ENCODE measurements at regions not wholly inside any gene's neighbourhood (a gene's known extent, or its start where the extent isn't known, plus 50 kb on each side); places are given as distances from the start of the nearest gene placed in this dataset.
"Not testable (repeated sequence)": the region's sequence is repeated elsewhere in the genome, so short reads cannot be mapped to it uniquely, and the experiment has no call there.

GRCh38 chr6:125379174-125379573 is 77.4 kb upstream of the HDDC2 start:
- H3K4me3 ChIP-seq: no peak overlapping the region
- ATAC-seq (replicated peaks in 6 of 8): no peak
- H3K4me1 ChIP-seq (replicated peaks in 1 of 2): no peaks in the 10 kb centered on the region
- in situ Hi-C loops (cut with MboI; ENCODE audit: low pct_unique_long_range_greater_than_20kb in 2 of 9, low sequenced_read_pairs in 9 of 9, unreplicated experiment in 9 of 9): no loop called here
- H3K27ac ChIP-seq: no peak overlapping the region
- WGBS, 10 experiments: 73 to 90% (median 81%) methylated on average over 3 to 4 of the region's 4 CpGs; no CpG with 5 or more reads in 1 of the 10 experiments

GRCh38 chr6:125380474-125380873 is 78.7 kb upstream of the HDDC2 start:
- in situ Hi-C loops (cut with MboI; ENCODE audit: low pct_unique_long_range_greater_than_20kb in 2 of 9, low sequenced_read_pairs in 9 of 9, unreplicated experiment in 9 of 9): no loop called here
- no peak overlapping the region for H3K27ac ChIP-seq
- H3K4me3 ChIP-seq: no peak overlapping the region
- no peaks in the 10 kb centered on the region for H3K4me1 ChIP-seq (replicated peaks in 1 of 2)
- no peak for ATAC-seq (replicated peaks in 6 of 8)
- 69 to 98% (median 92%) methylated on average over 3 to 5 of the region's 5 CpGs; no CpG with 5 or more reads in 1 of the 10 experiments for WGBS, 10 experiments

GRCh38 chr6:125386337-125386736 is 84.6 kb upstream of the HDDC2 start:
- H3K4me1 ChIP-seq (replicated peaks in 1 of 2); in situ Hi-C loops (cut with MboI; ENCODE audit: low pct_unique_long_range_greater_than_20kb in 2 of 9, low sequenced_read_pairs in 9 of 9, unreplicated experiment in 9 of 9); H3K4me3 ChIP-seq; ATAC-seq (replicated peaks in 6 of 8); H3K27ac ChIP-seq: not testable (repeated sequence)
- 83 to 100% methylated on average over 1 of the region's 1 CpG; no CpG with 5 or more reads in 8 of the 10 experiments for WGBS, 10 experiments

GRCh38 chr6:125392682-125393081 is 90.9 kb upstream of the HDDC2 start:
- H3K27ac ChIP-seq: no peak overlapping the region
- 25 to 100% (median 67%) methylated on average over 1 to 3 of the region's 3 CpGs; no CpG with 5 or more reads in 1 of the 10 experiments for WGBS, 10 experiments
- H3K4me3 ChIP-seq: no peak overlapping the region
- no peak for ATAC-seq (replicated peaks in 6 of 8)
- in situ Hi-C loops (cut with MboI; ENCODE audit: low pct_unique_long_range_greater_than_20kb in 2 of 9, low sequenced_read_pairs in 9 of 9, unreplicated experiment in 9 of 9): no loop called here
- no peaks in the 10 kb centered on the region for H3K4me1 ChIP-seq (replicated peaks in 1 of 2)

GRCh38 chr6:125393449-125393858 is 91.7 kb upstream of the HDDC2 start:
- H3K27ac ChIP-seq: no peak overlapping the region
- 40 to 100% (median 100%) methylated on average over 1 of the region's 1 CpG; no CpG with 5 or more reads in 3 of the 10 experiments for WGBS, 10 experiments
- no peak for ATAC-seq (replicated peaks in 6 of 8)
- no peak overlapping the region for H3K4me3 ChIP-seq
- no peaks in the 10 kb centered on the region for H3K4me1 ChIP-seq (replicated peaks in 1 of 2)
- in situ Hi-C loops (cut with MboI; ENCODE audit: low pct_unique_long_range_greater_than_20kb in 2 of 9, low sequenced_read_pairs in 9 of 9, unreplicated experiment in 9 of 9): no loop called here

- H3K27ac ChIP-seq: no peak overlapping the region
- H3K4me1 ChIP-seq (replicated peaks in 1 of 2): no peaks in the 10 kb centered on the region
- in situ Hi-C loops (cut with MboI; ENCODE audit: low pct_unique_long_range_greater_than_20kb in 2 of 9, low sequenced_read_pairs in 9 of 9, unreplicated experiment in 9 of 9): no loop called here
- 0 to 100% (median 100%) methylated on average over 1 of the region's 1 CpG; no CpG with 5 or more reads in 3 of the 10 experiments for WGBS, 10 experiments
- no peak for ATAC-seq (replicated peaks in 6 of 8)
- no peak overlapping the region for H3K4me3 ChIP-seq
Observed at GRCh38 chr6:125406741-125407140, 105.0 kb upstream of the HDDC2 start.

- in situ Hi-C loops (cut with MboI; ENCODE audit: low pct_unique_long_range_greater_than_20kb in 2 of 9, low sequenced_read_pairs in 9 of 9, unreplicated experiment in 9 of 9): no loop called here
Observed at GRCh38 chr6:125414507-125414906, 112.7 kb upstream of the HDDC2 start.

GRCh38 chr6:125415913-125416312 is 114.1 kb upstream of the HDDC2 start:
- 30 to 100% (median 91%) methylated on average over 1 of the region's 1 CpG; no CpG with 5 or more reads in 2 of the 10 experiments for WGBS, 10 experiments

More at GRCh38 chr6:125414507-125414906, 112.7 kb upstream of the HDDC2 start:
- Histone ChIP-seq H3K27ac (no peak overlapping the region), H3K4me1 (replicated peaks in 1 of 2) (no peaks in the 10 kb centered on the region), H3K4me3 (no peak overlapping the region)
- 0 to 100% (median 75%) methylated on average over 1 to 2 of the region's 2 CpGs; no CpG with 5 or more reads in 3 of the 10 experiments for WGBS, 10 experiments
- ATAC-seq (replicated peaks in 6 of 8): no peak

GRCh38 chr6:125421836-125422235 is 120.1 kb upstream of the HDDC2 start:
- H3K4me3 ChIP-seq: no peak overlapping the region
- H3K4me1 ChIP-seq (replicated peaks in 1 of 2): peaks cover 15 to 17% of the 10 kb centered on the region in 2 donors
- peak; percentile 51 to 100 (median 100) for ATAC-seq (replicated peaks in 6 of 8)
- H3K27ac ChIP-seq: peak overlapping the region; percentile 8 to 53
- in situ Hi-C loops (cut with MboI; ENCODE audit: low pct_unique_long_range_greater_than_20kb in 2 of 9, low sequenced_read_pairs in 9 of 9, unreplicated experiment in 9 of 9): no loop called here
- WGBS, 10 experiments: 0 to 80% (median 9%) methylated on average over 1 to 3 of the region's 9 CpGs; no CpG with 5 or more reads in 2 of the 10 experiments

More at GRCh38 chr6:125415913-125416312, 114.1 kb upstream of the HDDC2 start:
- no peak overlapping the region for H3K4me3 ChIP-seq
- in situ Hi-C loops (cut with MboI; ENCODE audit: low pct_unique_long_range_greater_than_20kb in 2 of 9, low sequenced_read_pairs in 9 of 9, unreplicated experiment in 9 of 9): no loop called here
- H3K27ac ChIP-seq: no peak overlapping the region
- no peaks in the 10 kb centered on the region for H3K4me1 ChIP-seq (replicated peaks in 1 of 2)
- no peak for ATAC-seq (replicated peaks in 6 of 8)

GRCh38 chr6:125423047-125423446 is 121.3 kb upstream of the HDDC2 start:
- Histone ChIP-seq H3K4me3 (no peak overlapping the region), H3K4me1 (replicated peaks in 1 of 2) (peaks cover 15 to 17% of the 10 kb centered on the region in 2 donors), H3K27ac (no peak overlapping the region)
- 0 to 100% (median 57%) methylated on average over 1 to 2 of the region's 2 CpGs; no CpG with 5 or more reads in 1 of the 10 experiments for WGBS, 10 experiments
- in situ Hi-C loops (cut with MboI; ENCODE audit: low pct_unique_long_range_greater_than_20kb in 2 of 9, low sequenced_read_pairs in 9 of 9, unreplicated experiment in 9 of 9): no loop called here
- no peak for ATAC-seq (replicated peaks in 6 of 8)

- Histone ChIP-seq H3K4me1 (replicated peaks in 1 of 2) (peaks cover 9 to 23% of the 10 kb centered on the region in 2 donors), H3K27ac (no peak overlapping the region), H3K4me3 (no peak overlapping the region)
- ATAC-seq (replicated peaks in 6 of 8): peak in 3 of 8 experiments; percentile 63 to 74 (median 63)
- in situ Hi-C loops (cut with MboI; ENCODE audit: low pct_unique_long_range_greater_than_20kb in 2 of 9, low sequenced_read_pairs in 9 of 9, unreplicated experiment in 9 of 9): no loop called here
Observed at GRCh38 chr6:125431971-125432370, 130.2 kb upstream of the HDDC2 start.

GRCh38 chr6:125432963-125433362 is 131.2 kb upstream of the HDDC2 start:
- in situ Hi-C loops (cut with MboI; ENCODE audit: low pct_unique_long_range_greater_than_20kb in 2 of 9, low sequenced_read_pairs in 9 of 9, unreplicated experiment in 9 of 9): no loop called here
- H3K27ac ChIP-seq: no peak overlapping the region
- peak in 1 of 8 experiments; percentile 46 for ATAC-seq (replicated peaks in 6 of 8)
- WGBS, 10 experiments: 0 to 67% (median 50%) methylated on average over 1 to 5 of the region's 5 CpGs
- no peak overlapping the region for H3K4me3 ChIP-seq
- H3K4me1 ChIP-seq (replicated peaks in 1 of 2): peaks cover 9 to 23% of the 10 kb centered on the region in 2 donors

- Histone ChIP-seq H3K4me1 (replicated peaks in 1 of 2) (peaks cover 9 to 23% of the 10 kb centered on the region in 2 donors), H3K4me3 (no peak overlapping the region), H3K27ac (no peak overlapping the region)
- 6 to 100% (median 60%) methylated on average over 1 to 2 of the region's 2 CpGs; no CpG with 5 or more reads in 2 of the 10 experiments for WGBS, 10 experiments
- in situ Hi-C loops (cut with MboI; ENCODE audit: low pct_unique_long_range_greater_than_20kb in 2 of 9, low sequenced_read_pairs in 9 of 9, unreplicated experiment in 9 of 9): no loop called here
- ATAC-seq (replicated peaks in 6 of 8): no peak
Observed at GRCh38 chr6:125434760-125435159, 133.0 kb upstream of the HDDC2 start.

GRCh38 chr6:125439512-125439911 is 137.7 kb upstream of the HDDC2 start:
- no peak for ATAC-seq (replicated peaks in 6 of 8)
- H3K4me3 ChIP-seq: no peak overlapping the region
- WGBS, 10 experiments: 0 to 100% (median 86%) methylated on average over 1 of the region's 1 CpG; no CpG with 5 or more reads in 1 of the 10 experiments
- in situ Hi-C loops (cut with MboI; ENCODE audit: low pct_unique_long_range_greater_than_20kb in 2 of 9, low sequenced_read_pairs in 9 of 9, unreplicated experiment in 9 of 9): no loop called here
- peaks cover 3 to 4% of the 10 kb centered on the region in 2 donors for H3K4me1 ChIP-seq (replicated peaks in 1 of 2)
- H3K27ac ChIP-seq: no peak overlapping the region

Measured in motor neuron (in vitro differentiated cells).